ENCODE measurements at regions not wholly inside any gene's neighbourhood (a gene's known extent, or its start where the extent isn't known, plus 50 kb on each side); places are given as distances from the start of the nearest gene placed in this dataset.

DNA sequence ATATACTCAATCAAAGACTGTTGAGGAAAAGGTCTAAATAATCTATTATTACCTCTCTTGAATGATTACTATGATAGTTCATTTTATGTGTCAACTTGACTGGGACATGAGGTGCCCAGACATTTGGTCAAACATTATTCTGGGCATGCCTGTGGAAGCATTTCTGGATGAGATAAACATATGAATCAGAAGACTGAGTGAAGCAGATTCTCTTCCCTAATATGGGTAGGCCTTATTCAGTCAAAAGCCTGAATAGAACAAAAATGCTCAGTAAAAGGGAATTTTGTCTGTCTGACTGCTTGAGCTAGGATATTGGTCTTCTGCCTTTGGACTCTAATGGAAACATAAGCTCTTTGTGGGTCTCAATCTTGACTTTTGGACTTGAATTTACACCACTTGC is 73.3 kb upstream of the SOX13 start:
- TF ChIP-seq POLR2A (IDR thresholded peaks at IDR 0.05) = no peak
- TF ChIP-seq, protein P1, sequence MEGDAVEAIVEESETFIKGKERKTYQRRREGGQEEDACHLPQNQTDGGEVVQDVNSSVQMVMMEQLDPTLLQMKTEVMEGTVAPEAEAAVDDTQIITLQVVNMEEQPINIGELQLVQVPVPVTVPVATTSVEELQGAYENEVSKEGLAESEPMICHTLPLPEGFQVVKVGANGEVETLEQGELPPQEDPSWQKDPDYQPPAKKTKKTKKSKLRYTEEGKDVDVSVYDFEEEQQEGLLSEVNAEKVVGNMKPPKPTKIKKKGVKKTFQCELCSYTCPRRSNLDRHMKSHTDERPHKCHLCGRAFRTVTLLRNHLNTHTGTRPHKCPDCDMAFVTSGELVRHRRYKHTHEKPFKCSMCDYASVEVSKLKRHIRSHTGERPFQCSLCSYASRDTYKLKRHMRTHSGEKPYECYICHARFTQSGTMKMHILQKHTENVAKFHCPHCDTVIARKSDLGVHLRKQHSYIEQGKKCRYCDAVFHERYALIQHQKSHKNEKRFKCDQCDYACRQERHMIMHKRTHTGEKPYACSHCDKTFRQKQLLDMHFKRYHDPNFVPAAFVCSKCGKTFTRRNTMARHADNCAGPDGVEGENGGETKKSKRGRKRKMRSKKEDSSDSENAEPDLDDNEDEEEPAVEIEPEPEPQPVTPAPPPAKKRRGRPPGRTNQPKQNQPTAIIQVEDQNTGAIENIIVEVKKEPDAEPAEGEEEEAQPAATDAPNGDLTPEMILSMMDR (IDR thresholded peaks at IDR 0.05) = no peak

Measured in gastroesophageal sphincter (tissue), 3 donors.